Progenitor cell of endocrine pancreas (in vitro differentiated cells): ENCODE measurements at regions not wholly inside any gene's neighbourhood (a gene's known extent, or its start where the extent isn't known, plus 50 kb on each side); places are given as distances from the start of the nearest gene placed in this dataset.

Experiments
- DNase-seq: peaks from one replicate; pipeline ENCODE4 v3.0.0; 2021; ENCODE audit warnings: low spot score; ENCODE audit not compliant: unreplicated experiment
- H3K27ac Mint-ChIP-seq: 2 replicates; pipeline ENCODE4 v1.8.0; 2021; ENCODE audit warnings: mild to moderate bottlenecking, moderate library complexity, mixed read lengths
- H3K27me3 Mint-ChIP-seq: 2 replicates; pipeline ENCODE4 v1.8.0; 2021; ENCODE audit warnings: mixed read lengths
- H3K36me3 Mint-ChIP-seq: 2 replicates; pipeline ENCODE4 v1.8.0; 2022; ENCODE audit warnings: mixed read lengths; ENCODE audit not compliant: insufficient read depth
- H3K4me1 Mint-ChIP-seq: 2 replicates; pipeline ENCODE4 v1.8.0; 2021; ENCODE audit warnings: low read depth, mixed read lengths
- H3K4me3 Mint-ChIP-seq: 2 replicates; pipeline ENCODE4 v1.8.0; 2021; ENCODE audit warnings: low read depth, mild to moderate bottlenecking, moderate library complexity, mixed read lengths
- H3K9me3 Mint-ChIP-seq: 2 replicates; pipeline ENCODE4 v1.8.0; 2021; ENCODE audit warnings: low read depth, mixed read lengths
- TF ChIP-seq, protein P1 (sequence below): fragments of 200-600 bp; sonication (generic); IDR thresholded peaks from one replicate; pipeline ENCODE4 v1.5.0; 2021; ENCODE audit warnings: antibody characterized with exemption, mild to moderate bottlenecking; ENCODE audit not compliant: unreplicated experiment

- H3K4me3 Mint-ChIP-seq: no peak overlapping the region
- H3K4me1 Mint-ChIP-seq: peaks cover 17% of the 10 kb centered on the region
- H3K36me3 Mint-ChIP-seq: peaks cover 2% of the 10 kb centered on the region
- H3K27me3 Mint-ChIP-seq: no peaks in the 10 kb centered on the region
- DNase-seq: no peak
- H3K9me3 Mint-ChIP-seq: no peaks in the 10 kb centered on the region
- H3K27ac Mint-ChIP-seq: peak overlapping the region; percentile 49
- TF ChIP-seq, protein P1, sequence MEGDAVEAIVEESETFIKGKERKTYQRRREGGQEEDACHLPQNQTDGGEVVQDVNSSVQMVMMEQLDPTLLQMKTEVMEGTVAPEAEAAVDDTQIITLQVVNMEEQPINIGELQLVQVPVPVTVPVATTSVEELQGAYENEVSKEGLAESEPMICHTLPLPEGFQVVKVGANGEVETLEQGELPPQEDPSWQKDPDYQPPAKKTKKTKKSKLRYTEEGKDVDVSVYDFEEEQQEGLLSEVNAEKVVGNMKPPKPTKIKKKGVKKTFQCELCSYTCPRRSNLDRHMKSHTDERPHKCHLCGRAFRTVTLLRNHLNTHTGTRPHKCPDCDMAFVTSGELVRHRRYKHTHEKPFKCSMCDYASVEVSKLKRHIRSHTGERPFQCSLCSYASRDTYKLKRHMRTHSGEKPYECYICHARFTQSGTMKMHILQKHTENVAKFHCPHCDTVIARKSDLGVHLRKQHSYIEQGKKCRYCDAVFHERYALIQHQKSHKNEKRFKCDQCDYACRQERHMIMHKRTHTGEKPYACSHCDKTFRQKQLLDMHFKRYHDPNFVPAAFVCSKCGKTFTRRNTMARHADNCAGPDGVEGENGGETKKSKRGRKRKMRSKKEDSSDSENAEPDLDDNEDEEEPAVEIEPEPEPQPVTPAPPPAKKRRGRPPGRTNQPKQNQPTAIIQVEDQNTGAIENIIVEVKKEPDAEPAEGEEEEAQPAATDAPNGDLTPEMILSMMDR: no peak
Measured at GRCh38 chr1:39142401-39143060, 62.0 kb upstream of the MACF1 start.

- Mint-ChIP-seq H3K36me3 (peaks cover 2% of the 10 kb centered on the region), H3K9me3 (no peaks in the 10 kb centered on the region), H3K27ac (peak overlapping the region; percentile 42), H3K4me3 (no peak overlapping the region), H3K4me1 (peaks cover 18% of the 10 kb centered on the region), H3K27me3 (no peaks in the 10 kb centered on the region)
- TF ChIP-seq, protein P1: no peak
- no peak for DNase-seq
Measured at GRCh38 chr1:39144924-39145323, 59.6 kb upstream of the MACF1 start.

GRCh38 chr1:39145331-39145965 is 59.0 kb upstream of the MACF1 start:
- peak overlapping the region; percentile 42 for H3K27ac Mint-ChIP-seq
- H3K9me3 Mint-ChIP-seq: no peaks in the 10 kb centered on the region
- peaks cover 18% of the 10 kb centered on the region for H3K4me1 Mint-ChIP-seq
- no peaks in the 10 kb centered on the region for H3K27me3 Mint-ChIP-seq
- TF ChIP-seq, protein P1: no peak
- peaks cover 2% of the 10 kb centered on the region for H3K36me3 Mint-ChIP-seq
- H3K4me3 Mint-ChIP-seq: no peak overlapping the region
- DNase-seq: no peak

GRCh38 chr1:39146681-39147080 is 57.8 kb upstream of the MACF1 start:
- peaks cover 25% of the 10 kb centered on the region for H3K4me1 Mint-ChIP-seq
- no peak for DNase-seq
- H3K27me3 Mint-ChIP-seq: no peaks in the 10 kb centered on the region
- H3K9me3 Mint-ChIP-seq: no peaks in the 10 kb centered on the region
- peaks cover 2% of the 10 kb centered on the region for H3K36me3 Mint-ChIP-seq
- TF ChIP-seq, protein P1: no peak
- H3K27ac Mint-ChIP-seq: no peak overlapping the region
- no peak overlapping the region for H3K4me3 Mint-ChIP-seq

- H3K27ac Mint-ChIP-seq: peak overlapping the region; percentile 38
Measured at GRCh38 chr1:39147099-39148025, 57.1 kb upstream of the MACF1 start.

More at GRCh38 chr1:39147099-39148025, 57.1 kb upstream of the MACF1 start:
- TF ChIP-seq, protein P1: no peak
- Mint-ChIP-seq H3K27me3 (no peaks in the 10 kb centered on the region), H3K36me3 (peaks cover 2% of the 10 kb centered on the region), H3K4me3 (no peak overlapping the region), H3K4me1 (peaks cover 24% of the 10 kb centered on the region), H3K9me3 (no peaks in the 10 kb centered on the region)
- no peak for DNase-seq
